ENCODE measurements at regions not wholly inside any gene's neighbourhood (a gene's known extent, or its start where the extent isn't known, plus 50 kb on each side); places are given as distances from the start of the nearest gene placed in this dataset.
"Not testable (repeated sequence)": the region's sequence is repeated elsewhere in the genome, so short reads cannot be mapped to it uniquely, and the experiment has no call there.

GRCh38 chr5:82519558-82519957 is 241.4 kb upstream of the RPS23 start:
- H3K27me3 ChIP-seq = no peaks in the 10 kb centered on the region
- no peaks in the 10 kb centered on the region for H3K4me1 ChIP-seq (ENCODE audit: low read depth)
- no peaks in the 10 kb centered on the region for H3K9me3 ChIP-seq (ENCODE audit: low read depth)
- DNase-seq (ENCODE audit: low read depth in 1 of 2, low spot score in 1 of 2) = no peak
- H3K36me3 ChIP-seq = no peaks in the 10 kb centered on the region
- TF ChIP-seq, protein P1, sequence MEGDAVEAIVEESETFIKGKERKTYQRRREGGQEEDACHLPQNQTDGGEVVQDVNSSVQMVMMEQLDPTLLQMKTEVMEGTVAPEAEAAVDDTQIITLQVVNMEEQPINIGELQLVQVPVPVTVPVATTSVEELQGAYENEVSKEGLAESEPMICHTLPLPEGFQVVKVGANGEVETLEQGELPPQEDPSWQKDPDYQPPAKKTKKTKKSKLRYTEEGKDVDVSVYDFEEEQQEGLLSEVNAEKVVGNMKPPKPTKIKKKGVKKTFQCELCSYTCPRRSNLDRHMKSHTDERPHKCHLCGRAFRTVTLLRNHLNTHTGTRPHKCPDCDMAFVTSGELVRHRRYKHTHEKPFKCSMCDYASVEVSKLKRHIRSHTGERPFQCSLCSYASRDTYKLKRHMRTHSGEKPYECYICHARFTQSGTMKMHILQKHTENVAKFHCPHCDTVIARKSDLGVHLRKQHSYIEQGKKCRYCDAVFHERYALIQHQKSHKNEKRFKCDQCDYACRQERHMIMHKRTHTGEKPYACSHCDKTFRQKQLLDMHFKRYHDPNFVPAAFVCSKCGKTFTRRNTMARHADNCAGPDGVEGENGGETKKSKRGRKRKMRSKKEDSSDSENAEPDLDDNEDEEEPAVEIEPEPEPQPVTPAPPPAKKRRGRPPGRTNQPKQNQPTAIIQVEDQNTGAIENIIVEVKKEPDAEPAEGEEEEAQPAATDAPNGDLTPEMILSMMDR (IDR thresholded peaks at IDR 0.05; ENCODE audit: low read depth, low read length) = no peak
- no peak overlapping the region for H3K4me3 ChIP-seq
- H3K27ac ChIP-seq = no peak overlapping the region

DNA sequence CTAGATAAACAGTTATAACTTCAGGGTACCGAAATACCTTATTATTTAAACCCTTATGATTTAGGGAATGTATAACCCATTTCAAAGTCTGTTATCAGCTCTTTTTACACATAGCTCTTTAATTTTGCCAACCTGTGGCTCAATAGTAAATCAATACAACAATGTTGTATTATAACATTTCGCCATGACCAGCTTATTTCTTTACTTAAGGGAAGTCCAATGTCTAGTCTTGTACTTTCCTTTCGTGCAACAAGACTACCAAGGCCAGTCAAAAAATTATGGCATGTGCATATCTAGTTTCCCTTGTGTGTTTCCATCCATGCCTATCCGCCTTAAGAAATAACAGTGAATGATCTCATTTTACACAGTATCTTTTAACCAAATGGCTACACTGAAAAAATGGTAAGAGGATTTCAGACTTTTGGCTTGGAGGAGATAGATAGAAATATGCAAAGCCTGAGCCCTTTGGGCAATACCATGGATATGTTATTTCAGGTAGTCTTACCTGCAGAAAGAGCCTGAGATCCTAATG is 239.5 kb upstream of the RPS23 start:
- no peak for DNase-seq (ENCODE audit: low read depth in 1 of 2, low spot score in 1 of 2)
- no peak overlapping the region for H3K4me3 ChIP-seq
- H3K4me1 ChIP-seq (ENCODE audit: low read depth) = no peaks in the 10 kb centered on the region
- H3K9me3 ChIP-seq (ENCODE audit: low read depth) = no peaks in the 10 kb centered on the region
- H3K27ac ChIP-seq = no peak overlapping the region
- H3K36me3 ChIP-seq = no peaks in the 10 kb centered on the region
- TF ChIP-seq, protein P1 (IDR thresholded peaks at IDR 0.05; ENCODE audit: low read depth, low read length) = no peak
- no peaks in the 10 kb centered on the region for H3K27me3 ChIP-seq

- Histone ChIP-seq H3K36me3 (no peaks in the 10 kb centered on the region), H3K27me3 (no peaks in the 10 kb centered on the region), H3K9me3 (ENCODE audit: low read depth) (no peaks in the 10 kb centered on the region), H3K4me1 (ENCODE audit: low read depth) (no peaks in the 10 kb centered on the region), H3K27ac (no peak overlapping the region), H3K4me3 (no peak overlapping the region)
- TF ChIP-seq, protein P1 (IDR thresholded peaks at IDR 0.05; ENCODE audit: low read depth, low read length) = no peak
- peak in 1 of 2 donors; percentile 43 for DNase-seq (ENCODE audit: low read depth in 1 of 2, low spot score in 1 of 2)
These were observed 235.6 kb upstream of the RPS23 start for GRCh38 chr5:82513738-82514137.

GRCh38 chr5:82512025-82512424 is 233.9 kb upstream of the RPS23 start:
- H3K36me3 ChIP-seq = no peaks in the 10 kb centered on the region
- H3K27ac ChIP-seq = no peak overlapping the region
- peak in 1 of 2 donors; percentile 9 for DNase-seq (ENCODE audit: low read depth in 1 of 2, low spot score in 1 of 2)
- H3K4me3 ChIP-seq = no peak overlapping the region
- no peaks in the 10 kb centered on the region for H3K9me3 ChIP-seq (ENCODE audit: low read depth)
- TF ChIP-seq, protein P1 (IDR thresholded peaks at IDR 0.05; ENCODE audit: low read depth, low read length) = no peak
- no peaks in the 10 kb centered on the region for H3K4me1 ChIP-seq (ENCODE audit: low read depth)
- no peaks in the 10 kb centered on the region for H3K27me3 ChIP-seq

DNA sequence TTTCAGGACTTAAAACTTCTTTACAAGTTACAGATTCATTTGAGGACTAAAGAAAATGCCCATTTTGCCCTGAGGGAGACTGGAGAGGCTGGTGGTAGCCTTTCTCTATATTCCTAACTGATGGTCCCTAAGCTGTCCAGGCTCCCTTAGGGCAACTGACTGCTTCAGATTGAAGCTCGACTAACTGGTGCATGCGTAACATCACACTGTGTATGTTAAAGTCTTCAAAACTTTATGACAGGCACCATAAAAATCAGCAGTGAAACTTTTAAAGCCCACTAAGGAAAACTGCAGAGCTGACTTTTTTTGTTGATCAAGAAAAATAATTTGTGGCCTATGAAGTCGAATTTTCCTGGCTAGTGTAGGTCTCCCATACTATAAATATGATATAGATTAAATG is 233.0 kb upstream of the RPS23 start:
- H3K36me3 ChIP-seq = no peaks in the 10 kb centered on the region
- TF ChIP-seq, protein P1 (IDR thresholded peaks at IDR 0.05; ENCODE audit: low read depth, low read length) = no peak
- no peaks in the 10 kb centered on the region for H3K9me3 ChIP-seq (ENCODE audit: low read depth)
- H3K4me3 ChIP-seq = no peak overlapping the region
- no peak overlapping the region for H3K27ac ChIP-seq
- H3K27me3 ChIP-seq = no peaks in the 10 kb centered on the region
- no peaks in the 10 kb centered on the region for H3K4me1 ChIP-seq (ENCODE audit: low read depth)
- no peak for DNase-seq (ENCODE audit: low read depth in 1 of 2, low spot score in 1 of 2)

- H3K4me3 ChIP-seq = no peak overlapping the region
- no peak for DNase-seq (ENCODE audit: low read depth in 1 of 2, low spot score in 1 of 2)
- no peaks in the 10 kb centered on the region for H3K27me3 ChIP-seq
- H3K4me1 ChIP-seq (ENCODE audit: low read depth) = no peaks in the 10 kb centered on the region
- TF ChIP-seq, protein P1 (IDR thresholded peaks at IDR 0.05; ENCODE audit: low read depth, low read length) = no peak
- no peaks in the 10 kb centered on the region for H3K9me3 ChIP-seq (ENCODE audit: low read depth)
- no peak overlapping the region for H3K27ac ChIP-seq
- H3K36me3 ChIP-seq = no peaks in the 10 kb centered on the region
These were observed 231.6 kb upstream of the RPS23 start for GRCh38 chr5:82509762-82510161.

DNA sequence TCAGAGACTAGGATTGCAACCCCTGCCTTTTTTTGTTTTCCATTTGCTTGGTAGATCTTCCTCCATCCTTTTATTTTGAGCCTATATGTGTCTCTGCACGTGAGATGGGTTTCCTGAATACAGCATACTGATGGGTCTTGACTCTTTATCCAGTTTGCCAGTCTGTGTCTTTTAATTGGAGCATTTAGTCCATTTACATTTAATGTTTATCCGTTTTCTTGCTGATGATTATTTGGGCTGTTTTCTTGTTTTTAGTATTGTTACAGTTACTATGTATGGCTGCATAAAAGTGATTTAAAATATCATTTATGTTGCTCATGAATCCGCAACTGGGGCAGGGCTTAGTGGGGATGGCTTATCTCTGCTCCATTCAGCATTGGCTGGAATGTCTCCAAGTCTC is 228.2 kb upstream of the RPS23 start:
- H3K9me3 ChIP-seq (ENCODE audit: low read depth); H3K27ac ChIP-seq; H3K4me1 ChIP-seq (ENCODE audit: low read depth); H3K4me3 ChIP-seq; H3K36me3 ChIP-seq; DNase-seq (ENCODE audit: low read depth in 1 of 2, low spot score in 1 of 2); H3K27me3 ChIP-seq: not testable (repeated sequence)

Data from cardiac muscle cell (in vitro differentiated cells and primary cell).